Astrocyte of the cerebellum (primary cell): ENCODE measurements at regions not wholly inside any gene's neighbourhood (a gene's known extent, or its start where the extent isn't known, plus 50 kb on each side); places are given as distances from the start of the nearest gene placed in this dataset.
A peak's percentile ranks its signal among the peaks of the same experiment; 100 is the strongest.

Experiments used
- DNase-seq: peaks from one replicate; pipeline ENCODE4 v3.0.0-alpha.2; 2011; ENCODE audit warnings: low read depth
- H3K4me3 ChIP-seq: 2 replicates; pipeline ENCODE4 v1.5.1; 2011; ENCODE audit warnings: mild to moderate bottlenecking, low read depth, low read length, moderate library complexity
- CTCF ChIP-seq: IDR thresholded peaks from 2 replicates; pipeline ENCODE4 v1.5.1; 2012; ENCODE audit warnings: low read length, low read depth, moderate library complexity, mild to moderate bottlenecking; ENCODE audit errors: missing control alignments
- in situ Hi-C: cut with HindIII; loops from 2 replicates; pipeline ENCODE4 v1.10.0; 2017; ENCODE audit warnings: low sequenced_read_pairs

- no peak for DNase-seq
- TF ChIP-seq CTCF, result no peak
- in situ Hi-C loops, result no loop called here
- no peak overlapping the region for H3K4me3 ChIP-seq
Measured at GRCh38 chr1:218778257-218779126, 395.2 kb upstream of the LYPLAL1 start.

GRCh38 chr1:218779341-218780100, 394.2 kb upstream of the LYPLAL1 start:
- in situ Hi-C loops, result no loop called here
- H3K4me3 ChIP-seq, result no peak overlapping the region
- DNase-seq, result peak; percentile 22
- TF ChIP-seq CTCF, result no peak

- TF ChIP-seq CTCF, result no peak
- no peak overlapping the region for H3K4me3 ChIP-seq
- in situ Hi-C loops, result no loop called here
- DNase-seq, result no peak
Measured at GRCh38 chr1:218783131-218783530, 390.5 kb upstream of the LYPLAL1 start.

- in situ Hi-C loops, result no loop called here
- no peak for TF ChIP-seq CTCF
- no peak for DNase-seq
- H3K4me3 ChIP-seq, result no peak overlapping the region
Measured at GRCh38 chr1:218783916-218784315, 389.8 kb upstream of the LYPLAL1 start.

GRCh38 chr1:218785928-218786327, 387.8 kb upstream of the LYPLAL1 start:
- in situ Hi-C loops, result no loop called here
- no peak for TF ChIP-seq CTCF
- DNase-seq, result peak; percentile 49

GRCh38 chr1:218787826-218788225, 385.9 kb upstream of the LYPLAL1 start:
- H3K4me3 ChIP-seq, result no peak overlapping the region
- in situ Hi-C loops, result no loop called here
- no peak for DNase-seq
- no peak for TF ChIP-seq CTCF

More at GRCh38 chr1:218785928-218786327, 387.8 kb upstream of the LYPLAL1 start:
- H3K4me3 ChIP-seq, result no peak overlapping the region
